WTC11 (cell line): ENCODE measurements at regions not wholly inside any gene's neighbourhood (a gene's known extent, or its start where the extent isn't known, plus 50 kb on each side); places are given as distances from the start of the nearest gene placed in this dataset.

Experiments
- ATAC-seq: fragments of 200-7000 bp; cut with Tn5 transposase; 2 replicates; pipeline ENCODE4 v1.10.0; 2021; ENCODE audit warnings: mild to moderate bottlenecking, moderate library complexity
- CTCF ChIA-PET: fragments of 300-600 bp; sonication (Branson Sonifier 250); formaldehyde crosslinking; loops from one replicate; lab custom pipeline; 2021; ENCODE audit warnings: antibody characterized with exemption; lab: Charles Lee
- POLR2A ChIA-PET: fragments of 350-600 bp; sonication (Branson Sonifier 250); formaldehyde crosslinking; loops from one replicate; lab custom pipeline; 2021; ENCODE audit warnings: antibody characterized with exemption; lab: Charles Lee
- DNase-seq: peaks from one replicate; pipeline ENCODE4 v3.0.0; 2021; ENCODE audit warnings: low spot score
- H3K27ac Mint-ChIP-seq: 2 replicates; pipeline ENCODE4 v1.8.0; 2021; ENCODE audit warnings: mixed read lengths
- H3K27me3 Mint-ChIP-seq: 2 replicates; pipeline ENCODE4 v1.8.0; 2021; ENCODE audit warnings: low read depth, mild to moderate bottlenecking, moderate library complexity, mixed read lengths
- H3K36me3 Mint-ChIP-seq: 2 replicates; pipeline ENCODE4 v1.8.0; 2021; ENCODE audit warnings: mixed read lengths
- H3K4me1 Mint-ChIP-seq: 2 replicates; pipeline ENCODE4 v1.8.0; 2022; ENCODE audit warnings: mixed read lengths
- H3K4me3 Mint-ChIP-seq: 2 replicates; pipeline ENCODE4 v1.8.0; 2021; ENCODE audit warnings: mild to moderate bottlenecking, moderate library complexity, mixed read lengths
- H3K9me3 Mint-ChIP-seq: 2 replicates; pipeline ENCODE4 v1.8.0; 2021; ENCODE audit warnings: mixed read lengths
- ARID4B ChIP-seq: sonication (generic); formaldehyde crosslinking; IDR thresholded peaks from 2 replicates; pipeline ENCODE4 v1.8.0; 2023; ENCODE audit warnings: missing genetic modification reagents, mild to moderate bottlenecking, borderline replicate concordance
- GABPB1 ChIP-seq: sonication (generic); formaldehyde crosslinking; IDR thresholded peaks from 2 replicates; pipeline ENCODE4 v1.8.1; 2023; ENCODE audit warnings: mild to moderate bottlenecking, missing genetic modification reagents
- HMGA2 ChIP-seq: fragments of 250-450 bp; sonication (Bioruptor Pico); IDR thresholded peaks from 2 replicates; pipeline ENCODE4 v1.4.0; 2021; ENCODE audit warnings: mild to moderate bottlenecking, moderate library complexity
- JAZF1 ChIP-seq: fragments of 250-450 bp; sonication (Bioruptor Pico); IDR thresholded peaks from 2 replicates; pipeline ENCODE4 v1.9.0; 2021; ENCODE audit warnings: moderate library complexity, mild to moderate bottlenecking, inconsistent platforms
- NFE2L1 ChIP-seq: sonication (generic); formaldehyde crosslinking; IDR thresholded peaks from 2 replicates; pipeline ENCODE4 v1.8.1; 2023; ENCODE audit warnings: missing genetic modification reagents
- OVOL2 ChIP-seq: fragments of 250-450 bp; sonication (Bioruptor Pico); IDR thresholded peaks from 2 replicates; pipeline ENCODE4 v1.9.0; 2021; ENCODE audit warnings: mild to moderate bottlenecking, borderline replicate concordance
- SMAD4 ChIP-seq: sonication (generic); formaldehyde crosslinking; IDR thresholded peaks from 2 replicates; pipeline ENCODE4 v1.8.0; 2022; ENCODE audit warnings: mild to moderate bottlenecking, missing genetic modification reagents
- ZNF121 ChIP-seq: sonication (generic); formaldehyde crosslinking; IDR thresholded peaks from 2 replicates; pipeline ENCODE4 v1.8.0; 2023; ENCODE audit warnings: missing genetic modification reagents
- ZNF281 ChIP-seq: sonication (generic); formaldehyde crosslinking; IDR thresholded peaks from 2 replicates; pipeline ENCODE4 v1.8.0; 2023; ENCODE audit warnings: mild to moderate bottlenecking, missing genetic modification reagents
- ZNF425 ChIP-seq: fragments of 250-450 bp; sonication (Bioruptor Pico); conservative IDR thresholded peaks from 2 replicates; pipeline ENCODE4 v1.9.0; 2021; ENCODE audit warnings: mild to moderate bottlenecking
- TF ChIP-seq, protein P1 (sequence below): sonication (generic); formaldehyde crosslinking; IDR thresholded peaks from 2 replicates; pipeline ENCODE4 v1.8.1; 2022; ENCODE audit warnings: missing genetic modification reagents, borderline replicate concordance
- TF ChIP-seq, protein P2 (sequence below): sonication (generic); formaldehyde crosslinking; IDR thresholded peaks from 2 replicates; pipeline ENCODE4 v1.8.1; 2022; ENCODE audit warnings: mild to moderate bottlenecking, missing genetic modification reagents, moderate library complexity, borderline replicate concordance

DNA sequence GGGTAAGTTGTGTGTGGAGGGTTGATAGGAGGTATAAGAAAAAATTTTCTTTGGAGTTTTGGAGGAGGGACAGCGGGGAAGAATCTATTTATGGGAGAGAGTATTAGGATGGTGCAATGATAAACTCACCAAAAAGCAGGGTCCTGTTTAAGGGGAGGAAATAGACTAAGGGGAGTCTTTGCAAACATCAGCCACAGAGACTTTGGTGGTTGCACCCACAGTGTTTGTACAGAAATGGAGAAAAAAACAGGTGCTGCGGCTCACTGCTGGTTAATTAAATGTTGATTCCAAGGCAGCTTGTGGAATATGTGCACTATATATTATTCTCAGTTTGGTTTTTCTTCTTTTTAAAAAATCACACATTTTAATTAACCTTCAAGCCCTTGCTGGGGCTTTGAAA lies 182.1 kb downstream of the NECTIN3 start (continued):
- TF ChIP-seq HMGA2 (CRISPR knock-in tag): no peak

DNA sequence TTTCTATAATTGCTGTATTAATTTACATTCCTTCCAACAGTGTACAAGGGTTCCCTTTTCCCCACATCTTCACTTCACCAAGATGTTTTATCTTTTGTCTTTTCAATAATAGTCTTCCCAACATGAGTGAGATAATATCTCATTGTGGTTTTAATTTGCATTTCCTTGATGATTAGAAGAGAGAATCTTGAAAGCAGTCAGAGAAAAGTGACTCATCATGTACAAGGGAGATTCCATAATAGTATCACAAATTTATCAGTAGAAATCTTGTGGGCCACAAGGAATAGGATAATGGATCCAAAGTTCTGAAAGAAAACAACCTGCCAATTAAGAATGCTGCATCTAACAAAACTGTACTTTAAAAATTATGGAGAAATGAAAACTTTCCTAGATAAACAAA lies 189.3 kb downstream of the NECTIN3 start:
- TF ChIP-seq JAZF1 (CRISPR knock-in tag) (no peak), SMAD4 (CRISPR knock-in tag) (no peak), ZNF121 (CRISPR knock-in tag) (no peak), OVOL2 (CRISPR knock-in tag) (no peak), ARID4B (CRISPR knock-in tag) (no peak), NFE2L1 (CRISPR knock-in tag) (no peak), GABPB1 (CRISPR knock-in tag) (no peak), ZNF425 (CRISPR knock-in tag) (no peak), ZNF281 (CRISPR knock-in tag) (no peak)
- TF ChIP-seq, protein P1, sequence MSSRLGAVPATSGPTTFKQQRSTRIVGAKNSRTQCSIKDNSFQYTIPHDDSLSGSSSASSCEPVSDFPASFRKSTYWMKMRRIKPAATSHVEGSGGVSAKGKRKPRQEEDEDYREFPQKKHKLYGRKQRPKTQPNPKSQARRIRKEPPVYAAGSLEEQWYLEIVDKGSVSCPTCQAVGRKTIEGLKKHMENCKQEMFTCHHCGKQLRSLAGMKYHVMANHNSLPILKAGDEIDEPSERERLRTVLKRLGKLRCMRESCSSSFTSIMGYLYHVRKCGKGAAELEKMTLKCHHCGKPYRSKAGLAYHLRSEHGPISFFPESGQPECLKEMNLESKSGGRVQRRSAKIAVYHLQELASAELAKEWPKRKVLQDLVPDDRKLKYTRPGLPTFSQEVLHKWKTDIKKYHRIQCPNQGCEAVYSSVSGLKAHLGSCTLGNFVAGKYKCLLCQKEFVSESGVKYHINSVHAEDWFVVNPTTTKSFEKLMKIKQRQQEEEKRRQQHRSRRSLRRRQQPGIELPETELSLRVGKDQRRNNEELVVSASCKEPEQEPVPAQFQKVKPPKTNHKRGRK: no peak
- TF ChIP-seq, protein P2, sequence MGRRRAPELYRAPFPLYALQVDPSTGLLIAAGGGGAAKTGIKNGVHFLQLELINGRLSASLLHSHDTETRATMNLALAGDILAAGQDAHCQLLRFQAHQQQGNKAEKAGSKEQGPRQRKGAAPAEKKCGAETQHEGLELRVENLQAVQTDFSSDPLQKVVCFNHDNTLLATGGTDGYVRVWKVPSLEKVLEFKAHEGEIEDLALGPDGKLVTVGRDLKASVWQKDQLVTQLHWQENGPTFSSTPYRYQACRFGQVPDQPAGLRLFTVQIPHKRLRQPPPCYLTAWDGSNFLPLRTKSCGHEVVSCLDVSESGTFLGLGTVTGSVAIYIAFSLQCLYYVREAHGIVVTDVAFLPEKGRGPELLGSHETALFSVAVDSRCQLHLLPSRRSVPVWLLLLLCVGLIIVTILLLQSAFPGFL: no peak
- H3K27me3 Mint-ChIP-seq: no peaks in the 10 kb centered on the region
- CTCF ChIA-PET: no interaction called here
- H3K9me3 Mint-ChIP-seq: 0 out of 2 replicates have a peak, but pooled peaks cover 3% of the 10 kb centered on the region
- no peak overlapping the region for H3K4me3 Mint-ChIP-seq
- no peaks in the 10 kb centered on the region for H3K4me1 Mint-ChIP-seq
- DNase-seq (no peak), ATAC-seq (no peak)
- POLR2A ChIA-PET: interaction anchor here (0.7 kb wide), 1 partner anchor 31 kb away, joined by 4 read pairs; no protein-coding TSS in a partner anchor
- H3K27ac Mint-ChIP-seq: no peak overlapping the region
- no peaks in the 10 kb centered on the region for H3K36me3 Mint-ChIP-seq
